ENCODE measurements at regions not wholly inside any gene's neighbourhood (a gene's known extent, or its start where the extent isn't known, plus 50 kb on each side); places are given as distances from the start of the nearest gene placed in this dataset.

- H3K9me3 ChIP-seq (ENCODE audit: control insufficient read depth, insufficient read depth, low read length) = no peaks in the 10 kb centered on the region
Observed at GRCh38 chr10:78578929-78579328, 489.8 kb upstream of the ZMIZ1 start.

DNA sequence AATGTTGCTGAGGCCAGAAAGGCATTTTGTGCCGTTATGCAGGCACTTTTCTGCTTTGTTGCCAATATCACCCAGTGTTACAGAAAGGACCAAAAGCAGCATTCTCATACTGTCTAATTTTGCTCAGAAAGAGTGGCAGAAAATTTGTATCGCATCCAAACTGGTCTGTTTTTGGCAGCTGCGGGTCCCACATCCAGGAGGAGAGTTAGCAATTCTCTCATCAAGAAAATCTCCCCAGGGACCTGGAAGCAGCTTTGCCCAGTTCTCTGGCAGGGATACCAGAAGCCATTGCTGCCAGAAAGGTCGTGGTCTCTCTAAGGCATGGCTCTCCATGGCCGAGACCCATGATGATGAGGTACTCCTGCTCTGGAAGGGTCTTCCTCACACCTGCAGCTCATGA is 489.2 kb upstream of the ZMIZ1 start:
- Histone ChIP-seq H3K4me1 (ENCODE audit: control insufficient read depth, insufficient read depth, low read length) (no peaks in the 10 kb centered on the region), H3K27me3 (ENCODE audit: control insufficient read depth, insufficient read depth, low read length) (no peaks in the 10 kb centered on the region), H3K36me3 (ENCODE audit: control insufficient read depth, insufficient read depth, low read length) (no peaks in the 10 kb centered on the region), H3K9me3 (ENCODE audit: control insufficient read depth, insufficient read depth, low read length) (no peaks in the 10 kb centered on the region), H3K27ac (ENCODE audit: low read depth, low read length) (no peak overlapping the region), H3K9ac (ENCODE audit: low read depth, low read length) (no peak overlapping the region), H3K4me3 (ENCODE audit: low read depth, low read length) (no peak overlapping the region)

More at GRCh38 chr10:78578929-78579328, 489.8 kb upstream of the ZMIZ1 start:
- H3K27me3 ChIP-seq (ENCODE audit: control insufficient read depth, insufficient read depth, low read length) = no peaks in the 10 kb centered on the region
- no peak overlapping the region for H3K4me3 ChIP-seq (ENCODE audit: low read depth, low read length)
- no peaks in the 10 kb centered on the region for H3K4me1 ChIP-seq (ENCODE audit: control insufficient read depth, insufficient read depth, low read length)
- no peak overlapping the region for H3K9ac ChIP-seq (ENCODE audit: low read depth, low read length)
- no peaks in the 10 kb centered on the region for H3K36me3 ChIP-seq (ENCODE audit: control insufficient read depth, insufficient read depth, low read length)
- no peak overlapping the region for H3K27ac ChIP-seq (ENCODE audit: low read depth, low read length)

DNA sequence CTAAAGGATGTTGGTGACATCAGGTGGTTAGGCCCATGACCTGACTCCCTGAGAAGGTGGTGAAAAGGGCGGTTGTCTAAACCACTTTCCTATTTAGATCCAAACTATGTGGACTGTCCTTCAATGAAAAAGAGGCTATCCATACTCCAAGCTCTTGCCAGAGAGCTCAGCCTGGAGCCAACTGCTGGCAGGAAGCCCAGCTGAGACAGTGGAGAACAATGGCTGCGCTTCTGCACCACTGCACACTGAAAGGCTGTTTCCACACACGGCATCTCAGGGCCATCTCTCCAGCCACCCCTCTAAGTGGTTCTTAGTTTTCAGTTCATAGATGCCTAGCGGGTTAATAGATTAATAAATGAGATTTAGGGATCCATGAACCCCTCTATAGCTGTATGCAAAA is 488.8 kb upstream of the ZMIZ1 start:
- no peaks in the 10 kb centered on the region for H3K36me3 ChIP-seq (ENCODE audit: control insufficient read depth, insufficient read depth, low read length)
- no peak overlapping the region for H3K27ac ChIP-seq (ENCODE audit: low read depth, low read length)
- H3K27me3 ChIP-seq (ENCODE audit: control insufficient read depth, insufficient read depth, low read length) = no peaks in the 10 kb centered on the region
- no peaks in the 10 kb centered on the region for H3K9me3 ChIP-seq (ENCODE audit: control insufficient read depth, insufficient read depth, low read length)
- H3K9ac ChIP-seq (ENCODE audit: low read depth, low read length) = no peak overlapping the region
- H3K4me3 ChIP-seq (ENCODE audit: low read depth, low read length) = no peak overlapping the region
- H3K4me1 ChIP-seq (ENCODE audit: control insufficient read depth, insufficient read depth, low read length) = no peaks in the 10 kb centered on the region

- Histone ChIP-seq H3K9me3 (ENCODE audit: control insufficient read depth, insufficient read depth, low read length) (no peaks in the 10 kb centered on the region), H3K36me3 (ENCODE audit: control insufficient read depth, insufficient read depth, low read length) (no peaks in the 10 kb centered on the region), H3K4me3 (ENCODE audit: low read depth, low read length) (no peak overlapping the region), H3K27ac (ENCODE audit: low read depth, low read length) (no peak overlapping the region), H3K27me3 (ENCODE audit: control insufficient read depth, insufficient read depth, low read length) (no peaks in the 10 kb centered on the region), H3K4me1 (ENCODE audit: control insufficient read depth, insufficient read depth, low read length) (no peaks in the 10 kb centered on the region), H3K9ac (ENCODE audit: low read depth, low read length) (no peak overlapping the region)
Observed at GRCh38 chr10:78581133-78581694, 487.6 kb upstream of the ZMIZ1 start.

GRCh38 chr10:78582540-78582939 is 486.2 kb upstream of the ZMIZ1 start:
- no peak overlapping the region for H3K4me3 ChIP-seq (ENCODE audit: low read depth, low read length)
- H3K27me3 ChIP-seq (ENCODE audit: control insufficient read depth, insufficient read depth, low read length) = no peaks in the 10 kb centered on the region
- H3K9me3 ChIP-seq (ENCODE audit: control insufficient read depth, insufficient read depth, low read length) = no peaks in the 10 kb centered on the region
- H3K36me3 ChIP-seq (ENCODE audit: control insufficient read depth, insufficient read depth, low read length) = no peaks in the 10 kb centered on the region
- H3K27ac ChIP-seq (ENCODE audit: low read depth, low read length) = no peak overlapping the region
- H3K9ac ChIP-seq (ENCODE audit: low read depth, low read length) = no peak overlapping the region
- no peaks in the 10 kb centered on the region for H3K4me1 ChIP-seq (ENCODE audit: control insufficient read depth, insufficient read depth, low read length)

- H3K4me3 ChIP-seq (ENCODE audit: low read depth, low read length) = no peak overlapping the region
- H3K27me3 ChIP-seq (ENCODE audit: control insufficient read depth, insufficient read depth, low read length) = no peaks in the 10 kb centered on the region
- H3K9me3 ChIP-seq (ENCODE audit: control insufficient read depth, insufficient read depth, low read length) = no peaks in the 10 kb centered on the region
- no peak overlapping the region for H3K27ac ChIP-seq (ENCODE audit: low read depth, low read length)
- no peaks in the 10 kb centered on the region for H3K36me3 ChIP-seq (ENCODE audit: control insufficient read depth, insufficient read depth, low read length)
- no peak overlapping the region for H3K9ac ChIP-seq (ENCODE audit: low read depth, low read length)
- no peaks in the 10 kb centered on the region for H3K4me1 ChIP-seq (ENCODE audit: control insufficient read depth, insufficient read depth, low read length)
Observed at GRCh38 chr10:78584266-78584665, 484.5 kb upstream of the ZMIZ1 start.

DNA sequence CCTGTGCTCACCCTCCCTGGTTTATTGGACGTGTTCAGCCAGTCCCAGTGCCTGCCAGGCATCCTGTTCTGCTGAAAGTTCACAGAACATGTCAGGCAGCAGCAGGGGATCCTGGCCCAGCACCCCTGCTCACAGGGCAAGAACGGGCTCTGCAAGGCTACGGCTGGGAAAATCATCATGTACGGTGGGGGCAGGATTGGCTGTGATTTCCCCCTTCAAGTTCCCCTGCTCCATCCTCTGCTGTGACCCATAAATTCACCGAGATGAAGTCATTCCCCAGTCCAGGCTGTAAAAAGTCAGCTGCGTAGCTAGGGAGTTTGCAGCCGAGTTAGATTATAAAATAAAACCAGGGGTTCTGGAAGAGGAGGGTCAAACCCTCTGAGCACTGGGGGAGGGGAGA is 484.1 kb upstream of the ZMIZ1 start:
- no peaks in the 10 kb centered on the region for H3K36me3 ChIP-seq (ENCODE audit: control insufficient read depth, insufficient read depth, low read length)
- H3K27ac ChIP-seq (ENCODE audit: low read depth, low read length) = no peak overlapping the region
- H3K9me3 ChIP-seq (ENCODE audit: control insufficient read depth, insufficient read depth, low read length) = no peaks in the 10 kb centered on the region
- no peak overlapping the region for H3K9ac ChIP-seq (ENCODE audit: low read depth, low read length)
- no peak overlapping the region for H3K4me3 ChIP-seq (ENCODE audit: low read depth, low read length)
- no peaks in the 10 kb centered on the region for H3K27me3 ChIP-seq (ENCODE audit: control insufficient read depth, insufficient read depth, low read length)
- H3K4me1 ChIP-seq (ENCODE audit: control insufficient read depth, insufficient read depth, low read length) = no peaks in the 10 kb centered on the region

GRCh38 chr10:78585952-78586351 is 482.8 kb upstream of the ZMIZ1 start:
- Histone ChIP-seq H3K9ac (ENCODE audit: low read depth, low read length) (no peak overlapping the region), H3K9me3 (ENCODE audit: control insufficient read depth, insufficient read depth, low read length) (no peaks in the 10 kb centered on the region), H3K4me3 (ENCODE audit: low read depth, low read length) (no peak overlapping the region), H3K36me3 (ENCODE audit: control insufficient read depth, insufficient read depth, low read length) (no peaks in the 10 kb centered on the region), H3K27me3 (ENCODE audit: control insufficient read depth, insufficient read depth, low read length) (no peaks in the 10 kb centered on the region), H3K4me1 (ENCODE audit: control insufficient read depth, insufficient read depth, low read length) (no peaks in the 10 kb centered on the region), H3K27ac (ENCODE audit: low read depth, low read length) (no peak overlapping the region)

GRCh38 chr10:78588194-78588811 is 480.5 kb upstream of the ZMIZ1 start:
- H3K9me3 ChIP-seq (ENCODE audit: control insufficient read depth, insufficient read depth, low read length) = no peaks in the 10 kb centered on the region
- no peaks in the 10 kb centered on the region for H3K36me3 ChIP-seq (ENCODE audit: control insufficient read depth, insufficient read depth, low read length)
- no peak overlapping the region for H3K9ac ChIP-seq (ENCODE audit: low read depth, low read length)
- H3K4me1 ChIP-seq (ENCODE audit: control insufficient read depth, insufficient read depth, low read length) = no peaks in the 10 kb centered on the region
- H3K4me3 ChIP-seq (ENCODE audit: low read depth, low read length) = no peak overlapping the region
- no peaks in the 10 kb centered on the region for H3K27me3 ChIP-seq (ENCODE audit: control insufficient read depth, insufficient read depth, low read length)
- no peak overlapping the region for H3K27ac ChIP-seq (ENCODE audit: low read depth, low read length)

DNA sequence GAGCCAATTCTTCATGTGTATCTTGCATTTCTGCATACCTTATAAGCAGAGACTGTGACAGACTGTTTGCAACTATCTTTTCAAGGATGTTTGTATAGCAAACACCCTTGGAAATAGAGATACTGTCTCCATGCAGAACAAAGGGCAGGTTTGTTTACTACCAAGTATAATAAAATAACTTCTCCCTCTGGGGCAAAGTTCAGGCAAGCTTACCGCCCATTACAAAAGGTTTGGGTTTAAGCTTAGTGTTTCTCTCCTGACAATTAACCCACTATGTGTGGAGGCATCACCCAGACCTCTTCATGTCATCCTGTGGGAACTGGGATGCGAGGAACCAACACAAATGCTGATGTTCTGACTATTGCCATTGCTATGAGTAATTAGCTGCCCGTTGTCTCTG is 479.1 kb upstream of the ZMIZ1 start:
- H3K4me1 ChIP-seq (ENCODE audit: control insufficient read depth, insufficient read depth, low read length) = no peaks in the 10 kb centered on the region
- H3K4me3 ChIP-seq (ENCODE audit: low read depth, low read length) = no peak overlapping the region
- H3K36me3 ChIP-seq (ENCODE audit: control insufficient read depth, insufficient read depth, low read length) = no peaks in the 10 kb centered on the region
- H3K27ac ChIP-seq (ENCODE audit: low read depth, low read length) = no peak overlapping the region
- H3K9ac ChIP-seq (ENCODE audit: low read depth, low read length) = no peak overlapping the region
- no peaks in the 10 kb centered on the region for H3K27me3 ChIP-seq (ENCODE audit: control insufficient read depth, insufficient read depth, low read length)
- H3K9me3 ChIP-seq (ENCODE audit: control insufficient read depth, insufficient read depth, low read length) = no peaks in the 10 kb centered on the region

DNA sequence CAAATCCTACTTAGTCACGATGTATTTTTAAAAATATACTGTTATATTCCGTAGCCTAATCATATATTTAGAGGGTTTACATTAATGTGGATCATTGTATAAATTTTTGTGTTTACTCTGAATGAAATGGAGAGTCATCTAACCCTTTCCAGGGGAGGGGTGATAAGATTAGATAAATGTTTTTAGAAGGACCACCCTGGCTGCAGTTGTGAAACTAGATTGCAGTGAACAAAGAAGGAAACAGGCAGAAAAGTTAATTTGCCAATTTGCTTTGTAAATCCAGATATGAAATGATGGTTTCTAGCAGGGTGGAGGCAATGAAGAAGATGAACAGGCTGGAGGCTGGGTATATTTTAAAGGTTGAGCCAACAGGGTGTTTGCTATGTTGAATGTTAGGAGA is 477.7 kb upstream of the ZMIZ1 start:
- Histone ChIP-seq H3K4me3 (ENCODE audit: low read depth, low read length) (no peak overlapping the region), H3K4me1 (ENCODE audit: control insufficient read depth, insufficient read depth, low read length) (no peaks in the 10 kb centered on the region), H3K36me3 (ENCODE audit: control insufficient read depth, insufficient read depth, low read length) (no peaks in the 10 kb centered on the region), H3K27me3 (ENCODE audit: control insufficient read depth, insufficient read depth, low read length) (no peaks in the 10 kb centered on the region), H3K9me3 (ENCODE audit: control insufficient read depth, insufficient read depth, low read length) (no peaks in the 10 kb centered on the region), H3K9ac (ENCODE audit: low read depth, low read length) (no peak overlapping the region), H3K27ac (ENCODE audit: low read depth, low read length) (no peak overlapping the region)
